DMS53 treated with DMSO at 0.1 percent for 48 hours (cell line): ENCODE measurements at regions not wholly inside any gene's neighbourhood (a gene's known extent, or its start where the extent isn't known, plus 50 kb on each side); places are given as distances from the start of the nearest gene placed in this dataset.

Experiments
- DNase-seq: peaks from one replicate; lab custom pipeline; 2025; ENCODE audit not compliant: unreplicated experiment; lab: John Stamatoyannopoulos, UW

- no peak for DNase-seq
Observed at GRCh38 chr14:85412756-85413155, 117.2 kb upstream of the FLRT2 start.

- no peak for DNase-seq
Observed at GRCh38 chr14:85413836-85414526, 116.0 kb upstream of the FLRT2 start.

- DNase-seq, result no peak
Observed at GRCh38 chr14:85415015-85415712, 114.8 kb upstream of the FLRT2 start.

DNA sequence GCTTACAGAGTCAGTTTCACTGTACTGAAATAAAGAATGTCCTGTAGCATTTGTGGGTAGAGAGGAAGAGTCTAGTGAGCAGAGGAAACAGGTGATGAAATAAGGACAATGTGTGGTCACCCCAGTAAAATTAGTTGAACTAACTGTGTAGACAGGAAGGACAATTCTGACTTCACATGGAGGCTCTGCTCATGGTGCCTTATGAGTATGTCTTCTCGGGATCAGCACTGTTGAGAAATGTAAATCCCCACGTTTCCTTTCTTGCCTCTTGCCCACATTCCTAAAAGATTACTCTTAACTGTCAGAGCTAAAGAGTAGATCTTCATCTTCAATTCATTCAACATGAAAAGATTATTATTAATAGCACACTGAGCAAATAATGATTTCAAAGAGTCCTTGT, 113.2 kb upstream of the FLRT2 start:
- DNase-seq, result no peak

DNA sequence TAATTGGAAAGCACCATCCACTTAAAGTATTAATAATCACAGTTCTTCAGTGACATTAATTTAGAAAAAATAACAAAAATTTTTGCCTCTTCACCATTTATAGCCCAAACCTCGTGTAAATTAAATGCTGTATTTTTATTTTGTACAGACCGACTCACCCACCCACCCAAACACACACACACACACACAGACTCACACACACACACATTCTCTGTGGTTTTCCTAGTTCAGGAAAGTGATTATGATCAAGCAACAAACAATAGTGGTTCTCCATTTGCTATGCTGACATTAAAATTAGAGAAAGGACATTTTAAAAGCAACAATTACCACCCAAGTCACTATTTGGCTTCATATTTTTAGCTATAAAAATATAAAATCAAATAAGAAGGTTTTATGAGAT, 112.5 kb upstream of the FLRT2 start:
- no peak for DNase-seq

GRCh38 chr14:85418721-85419120, 111.2 kb upstream of the FLRT2 start:
- DNase-seq, result no peak

DNA sequence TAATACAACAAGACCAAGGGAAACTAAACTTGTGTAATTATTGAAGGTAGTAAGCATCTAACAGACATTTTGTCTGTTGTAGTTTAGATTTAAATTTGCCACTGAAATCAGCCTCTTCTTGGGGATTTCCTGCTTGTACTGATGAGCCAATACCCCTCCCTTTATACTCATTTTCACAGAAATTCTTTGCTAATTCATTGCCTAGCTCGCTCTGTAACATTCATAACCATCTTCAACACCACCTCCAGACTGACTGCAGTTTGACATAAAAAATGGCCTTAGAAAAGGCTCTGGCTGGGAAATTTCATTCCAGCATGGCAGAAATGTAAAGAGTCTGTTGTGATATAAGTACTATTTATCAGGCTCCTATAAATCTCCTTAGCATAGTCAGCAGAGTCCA, 109.7 kb upstream of the FLRT2 start:
- DNase-seq, result no peak

- no peak for DNase-seq
Observed at GRCh38 chr14:85420707-85421106, 109.2 kb upstream of the FLRT2 start.

DNA sequence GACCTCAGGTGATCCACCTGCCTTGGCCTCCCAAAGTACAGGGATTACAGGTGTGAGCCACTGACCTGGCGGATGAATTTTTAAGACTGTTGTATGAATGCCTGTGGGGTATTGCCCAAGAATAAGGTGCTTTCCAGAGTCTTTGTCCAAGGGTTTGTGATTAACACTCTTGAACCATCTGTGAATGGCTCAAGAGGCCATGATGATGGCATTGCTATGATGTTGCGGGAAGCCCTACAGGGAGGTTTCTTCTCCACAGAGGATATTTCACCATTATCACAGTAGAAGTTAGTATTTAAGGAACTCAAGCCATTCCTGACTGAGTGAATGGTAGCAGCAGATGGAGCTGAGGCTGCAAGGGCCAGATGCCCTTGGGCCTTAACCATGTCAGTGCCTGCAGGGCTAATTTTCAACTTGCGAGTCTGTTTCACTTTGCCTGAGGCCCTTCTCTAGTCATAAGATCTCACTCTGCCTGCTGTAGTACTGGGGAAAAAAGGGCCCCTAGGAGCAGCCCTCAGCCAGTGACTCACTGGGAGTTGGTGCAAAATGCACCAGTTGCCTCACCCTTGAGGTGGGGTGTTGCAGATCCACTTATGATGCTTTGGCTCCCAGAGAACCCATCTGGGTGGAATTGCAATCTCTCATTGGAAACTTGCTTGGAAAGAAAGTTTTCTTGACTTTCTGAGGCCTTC, 108.6 kb upstream of the FLRT2 start:
- no peak for DNase-seq

DNA sequence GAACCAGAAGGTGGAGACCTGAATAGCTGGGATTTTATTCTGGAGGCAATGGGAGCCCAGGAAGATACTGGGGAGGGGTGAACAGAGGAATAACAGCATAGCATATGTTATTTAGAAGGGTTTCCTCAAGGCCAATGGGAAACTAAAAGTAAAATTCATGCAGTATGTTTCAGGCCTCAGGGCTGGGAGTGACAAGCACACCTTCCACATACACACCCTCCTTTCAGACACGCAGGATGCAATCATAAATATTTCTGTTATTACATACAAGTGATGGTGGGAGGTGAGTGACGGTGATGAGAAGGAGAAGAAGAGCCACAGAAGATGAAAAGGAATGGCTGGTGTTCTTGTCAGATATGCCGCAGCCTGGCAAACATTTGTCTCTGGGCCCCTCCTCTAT, 106.1 kb upstream of the FLRT2 start:
- DNase-seq, result no peak

GRCh38 chr14:85425507-85425906, 104.4 kb upstream of the FLRT2 start:
- no peak for DNase-seq

DNA sequence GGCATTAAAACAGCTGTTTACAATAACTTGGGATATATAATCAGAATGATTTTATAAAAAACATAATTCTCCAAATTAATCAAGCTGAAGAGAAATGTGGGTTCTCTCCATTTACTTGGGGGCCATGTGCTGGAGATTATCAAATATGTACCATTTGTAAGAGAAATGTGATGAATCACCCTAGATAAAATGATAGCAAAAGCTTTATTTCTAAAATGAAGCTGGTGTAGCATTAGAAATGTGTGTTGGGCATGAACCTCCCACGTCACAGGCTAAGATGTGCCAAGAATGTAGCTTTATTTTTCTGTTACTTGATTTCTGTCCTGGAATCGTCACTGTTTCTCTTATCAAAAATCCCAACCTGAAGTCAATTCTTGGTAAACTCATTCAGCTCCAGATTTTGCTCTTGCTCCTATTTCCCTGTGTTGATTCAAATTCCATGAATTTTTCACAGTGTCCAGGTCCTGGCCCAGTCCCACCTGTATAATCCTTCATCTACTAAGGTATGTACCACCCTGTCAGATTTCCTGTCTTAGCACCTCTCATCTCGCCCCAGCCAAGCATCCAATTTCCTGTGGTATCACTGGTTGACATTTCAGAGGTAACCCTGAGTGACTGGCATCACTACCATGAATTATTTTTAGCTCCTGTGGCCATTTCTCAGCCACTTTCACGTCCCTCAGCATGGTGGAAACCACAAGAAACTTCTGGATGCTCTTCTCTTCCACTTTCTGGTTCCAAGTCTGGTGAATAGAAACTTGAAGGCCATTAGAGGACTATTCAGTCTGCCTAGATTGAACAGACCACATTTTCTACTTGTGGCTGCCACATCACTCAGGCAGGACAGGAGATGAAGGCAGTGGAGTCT, 103.6 kb upstream of the FLRT2 start:
- DNase-seq, result no peak

DNA sequence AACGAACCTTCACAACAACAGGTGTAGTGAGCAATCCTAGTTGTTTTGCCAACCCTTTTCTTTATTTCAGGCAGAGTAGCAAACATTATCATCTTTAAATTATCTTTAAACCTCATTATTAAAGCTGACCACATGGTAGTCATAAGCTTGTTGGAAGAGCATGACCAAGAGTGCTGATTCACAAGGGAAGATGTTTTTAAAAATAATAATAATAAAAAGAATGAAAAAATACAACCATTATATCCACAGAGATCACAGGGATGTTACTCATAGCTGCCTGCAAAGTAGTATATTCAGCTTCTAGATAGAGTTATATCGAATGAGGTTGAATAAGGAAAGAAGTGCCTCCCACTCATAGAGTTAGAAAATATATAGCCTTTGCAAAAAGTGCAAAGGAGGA, 101.0 kb upstream of the FLRT2 start:
- no peak for DNase-seq

DNA sequence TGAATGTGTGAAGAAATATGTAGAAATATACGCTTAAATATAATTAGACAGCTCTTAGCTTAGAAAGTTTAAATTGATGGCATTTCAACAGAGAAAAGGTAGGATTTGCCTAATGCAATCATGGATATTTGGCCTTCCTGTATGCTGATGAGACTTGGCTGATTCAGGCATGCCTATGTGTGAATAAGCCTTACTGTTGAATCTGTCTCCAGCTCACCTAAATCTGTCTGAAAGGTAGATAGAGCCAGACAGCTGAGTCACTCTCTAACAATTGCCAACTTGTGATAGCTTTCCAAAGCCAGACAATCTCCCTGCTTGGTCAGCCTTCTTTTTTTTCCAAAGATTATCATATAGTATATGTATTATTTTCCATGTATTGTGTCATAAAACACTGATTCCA, 92.8 kb upstream of the FLRT2 start:
- no peak for DNase-seq

- no peak for DNase-seq
Observed at GRCh38 chr14:85438001-85438400, 91.9 kb upstream of the FLRT2 start.

DNA sequence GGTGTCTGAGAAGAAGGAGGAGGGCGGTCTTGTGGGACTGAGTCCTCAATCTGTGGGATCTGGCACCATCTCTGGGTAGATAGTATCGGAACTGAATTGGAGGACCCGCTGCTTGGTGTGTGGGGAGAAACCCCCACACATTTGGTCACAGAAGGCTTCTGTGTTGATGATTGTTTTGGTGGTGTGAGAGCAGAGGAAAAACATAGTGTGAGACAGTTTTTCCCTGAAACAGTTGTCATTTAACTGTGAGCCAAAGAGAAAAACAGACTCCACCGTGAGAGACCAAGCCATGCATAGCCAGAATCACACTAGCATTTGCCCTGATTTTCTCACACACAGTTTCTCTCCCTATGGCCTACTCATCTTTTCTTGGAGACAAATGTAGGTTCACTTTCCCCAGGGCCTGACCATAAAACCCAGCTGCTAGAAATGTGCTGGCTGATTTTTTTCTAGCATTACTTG, 91.4 kb upstream of the FLRT2 start:
- DNase-seq, result no peak

DNA sequence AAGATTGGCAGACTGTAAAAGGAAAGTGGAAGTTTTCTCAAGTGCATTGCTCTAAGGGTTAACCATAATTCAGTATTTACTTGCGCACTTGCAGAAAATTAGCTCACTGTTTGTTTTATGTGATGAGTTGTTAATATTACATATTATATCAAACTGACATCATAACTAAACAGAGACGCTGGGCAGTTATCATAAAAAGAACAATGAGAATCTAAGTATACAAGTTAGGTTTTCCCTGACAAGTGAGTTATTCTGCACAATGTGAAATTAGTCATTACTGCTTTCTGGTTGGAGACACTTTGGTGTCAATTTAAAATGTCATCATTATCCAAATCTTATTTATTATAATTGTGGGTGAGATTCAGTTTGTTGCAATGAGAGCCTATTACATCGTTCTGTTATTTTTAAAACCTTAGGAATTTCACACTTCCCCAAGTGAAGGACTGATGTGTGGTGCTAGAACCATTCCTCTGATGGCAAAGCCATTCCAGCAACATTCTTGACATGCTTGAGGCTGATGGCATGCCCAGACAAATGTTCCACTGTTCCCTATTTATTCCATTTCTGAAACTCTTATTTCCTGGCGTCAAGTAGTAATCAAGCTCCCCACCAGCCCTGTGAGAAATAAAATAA, 90.1 kb upstream of the FLRT2 start:
- DNase-seq, result no peak

GRCh38 chr14:85441909-85442643, 87.9 kb upstream of the FLRT2 start:
- DNase-seq, result no peak

- DNase-seq, result no peak
Observed at GRCh38 chr14:85442996-85443395, 86.9 kb upstream of the FLRT2 start.

DNA sequence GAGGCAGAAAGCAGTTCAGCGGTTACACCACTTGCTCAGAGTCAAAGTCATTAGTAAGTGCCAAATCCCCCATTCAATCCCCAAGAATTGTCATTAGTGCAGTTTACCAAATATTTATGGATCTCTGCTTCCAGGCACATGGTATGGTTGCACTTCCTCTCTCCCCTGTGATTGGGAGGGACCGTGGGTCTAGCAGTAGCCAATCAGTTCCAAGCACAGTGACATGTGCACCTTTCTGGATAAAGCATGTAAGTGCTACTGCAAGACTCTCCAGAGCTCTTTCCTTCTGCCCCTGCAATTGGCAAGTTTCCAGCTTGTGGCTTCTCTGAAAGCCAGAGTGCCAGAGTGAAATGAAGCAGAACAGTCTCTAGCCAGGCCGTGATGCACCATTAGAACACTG, 85.3 kb upstream of the FLRT2 start:
- DNase-seq, result peak; percentile 26
